GM18858 (cell line): ENCODE measurements at regions not wholly inside any gene's neighbourhood (a gene's known extent, or its start where the extent isn't known, plus 50 kb on each side); places are given as distances from the start of the nearest gene placed in this dataset.

ENCODE experiments used
- ATAC-seq: cut with Tn5 transposase; IDR thresholded peaks from one replicate; pipeline ENCODE4 v1.9.1; 2021; ENCODE audit not compliant: unreplicated experiment

- ATAC-seq: no peak
Observed at GRCh38 chr4:159003420-159004253, 99.2 kb upstream of the RAPGEF2 start.

- no peak for ATAC-seq
Observed at GRCh38 chr4:159006202-159006601, 96.7 kb upstream of the RAPGEF2 start.

GRCh38 chr4:159008671-159009070 lies 94.2 kb upstream of the RAPGEF2 start:
- ATAC-seq: no peak

GRCh38 chr4:159009521-159009920 lies 93.4 kb upstream of the RAPGEF2 start:
- no peak for ATAC-seq

- no peak for ATAC-seq
Observed at GRCh38 chr4:159010100-159010499, 92.8 kb upstream of the RAPGEF2 start.

- no peak for ATAC-seq
Observed at GRCh38 chr4:159010563-159011260, 92.2 kb upstream of the RAPGEF2 start.

GRCh38 chr4:159012381-159012780 lies 90.5 kb upstream of the RAPGEF2 start:
- ATAC-seq: no peak

- no peak for ATAC-seq
Observed at GRCh38 chr4:159013692-159014091, 89.2 kb upstream of the RAPGEF2 start.

- no peak for ATAC-seq
Observed at GRCh38 chr4:159014859-159015258, 88.0 kb upstream of the RAPGEF2 start.

- no peak for ATAC-seq
Observed at GRCh38 chr4:159015841-159016240, 87.0 kb upstream of the RAPGEF2 start.

GRCh38 chr4:159016593-159017024 lies 86.3 kb upstream of the RAPGEF2 start:
- peak; percentile 44 for ATAC-seq

GRCh38 chr4:159017323-159018026 lies 85.4 kb upstream of the RAPGEF2 start:
- ATAC-seq: peak; percentile 19

- peak; percentile 94 for ATAC-seq
Observed at GRCh38 chr4:159018062-159018629, 84.7 kb upstream of the RAPGEF2 start.

GRCh38 chr4:159019356-159019755 lies 83.5 kb upstream of the RAPGEF2 start:
- ATAC-seq: no peak

- ATAC-seq: no peak
Observed at GRCh38 chr4:159021597-159022385, 81.1 kb upstream of the RAPGEF2 start.

- ATAC-seq: no peak
Observed at GRCh38 chr4:159023741-159024140, 79.1 kb upstream of the RAPGEF2 start.

GRCh38 chr4:159024266-159024665 lies 78.6 kb upstream of the RAPGEF2 start:
- no peak for ATAC-seq

- no peak for ATAC-seq
Observed at GRCh38 chr4:159024828-159025227, 78.1 kb upstream of the RAPGEF2 start.

- no peak for ATAC-seq
Observed at GRCh38 chr4:159026329-159026728, 76.5 kb upstream of the RAPGEF2 start.

- peak; percentile 73 for ATAC-seq
Observed at GRCh38 chr4:159027535-159027934, 75.3 kb upstream of the RAPGEF2 start.

- ATAC-seq: no peak
Observed at GRCh38 chr4:159029481-159029880, 73.4 kb upstream of the RAPGEF2 start.
